ENCODE measurements at regions not wholly inside any gene's neighbourhood (a gene's known extent, or its start where the extent isn't known, plus 50 kb on each side); places are given as distances from the start of the nearest gene placed in this dataset.

DNA sequence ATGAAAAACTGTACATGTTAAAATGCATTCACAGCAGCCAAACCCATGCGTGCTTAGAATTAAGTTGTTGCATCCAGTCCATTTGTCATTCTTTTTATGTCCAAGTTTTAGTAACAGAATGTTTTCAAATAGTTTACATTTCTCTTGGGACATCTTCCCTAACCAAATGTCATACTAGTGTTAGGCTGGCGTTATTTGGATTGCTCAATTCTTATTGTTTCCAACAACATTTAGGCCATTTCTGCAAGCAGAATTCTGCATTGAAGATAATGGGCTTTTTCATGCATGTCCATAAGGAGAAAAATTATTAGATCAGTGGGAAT lies 203.0 kb downstream of the HIBADH start:
- no peak for DNase-seq (ENCODE audit: low spot score)

DNA sequence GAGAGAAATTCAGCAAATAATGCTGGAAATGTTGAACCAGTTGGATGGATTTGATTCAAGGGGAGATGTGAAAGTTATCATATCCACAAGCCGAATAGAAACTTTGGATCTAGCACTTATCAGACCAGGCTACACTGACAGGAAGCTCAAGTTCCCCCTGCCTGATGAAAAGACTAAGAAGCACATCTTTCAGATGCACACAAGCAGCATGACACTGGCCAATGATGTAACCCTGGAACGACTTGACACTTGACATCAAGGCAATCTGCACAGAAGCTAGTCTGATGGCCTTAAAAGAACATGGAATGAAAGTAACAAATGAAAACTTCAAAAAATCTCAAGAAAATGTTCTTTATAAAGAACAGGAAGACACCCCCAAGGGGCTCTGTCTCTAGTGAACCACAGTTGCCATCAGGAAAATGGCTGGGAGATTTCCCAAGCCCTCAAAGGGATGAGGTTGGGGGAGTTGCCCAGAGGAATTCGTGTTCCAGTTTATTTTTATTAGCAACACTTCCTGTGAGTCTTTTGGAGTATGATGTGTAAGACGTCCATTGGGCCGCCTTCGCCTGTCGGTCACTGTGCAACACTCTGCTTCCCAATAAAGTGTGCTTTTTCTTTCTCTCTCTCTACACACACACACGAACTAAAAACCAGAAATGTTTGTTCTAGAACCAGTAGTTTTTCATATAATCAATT lies 200.0 kb downstream of the HIBADH start:
- DNase-seq (ENCODE audit: low spot score), result no peak

DNA sequence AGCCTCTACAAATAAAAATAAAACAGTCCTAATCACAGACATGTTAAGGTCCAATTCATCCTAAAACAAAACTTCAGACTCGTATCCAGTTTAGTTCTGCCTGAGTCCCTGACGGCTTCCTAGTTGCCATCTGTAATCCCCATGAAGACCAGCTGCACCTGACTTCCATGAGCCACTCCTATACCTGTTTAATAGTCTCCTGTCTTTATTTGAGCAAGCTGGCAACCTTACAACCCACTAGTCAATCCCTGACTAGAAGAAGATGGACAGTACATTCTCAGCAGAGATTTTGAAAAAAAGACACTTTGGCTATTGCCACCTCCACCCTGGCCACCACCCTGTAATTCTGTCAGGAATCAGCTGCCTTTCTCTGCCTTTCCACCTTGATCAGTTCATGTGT lies 197.7 kb downstream of the HIBADH start:
- DNase-seq (ENCODE audit: low spot score), result no peak

DNA sequence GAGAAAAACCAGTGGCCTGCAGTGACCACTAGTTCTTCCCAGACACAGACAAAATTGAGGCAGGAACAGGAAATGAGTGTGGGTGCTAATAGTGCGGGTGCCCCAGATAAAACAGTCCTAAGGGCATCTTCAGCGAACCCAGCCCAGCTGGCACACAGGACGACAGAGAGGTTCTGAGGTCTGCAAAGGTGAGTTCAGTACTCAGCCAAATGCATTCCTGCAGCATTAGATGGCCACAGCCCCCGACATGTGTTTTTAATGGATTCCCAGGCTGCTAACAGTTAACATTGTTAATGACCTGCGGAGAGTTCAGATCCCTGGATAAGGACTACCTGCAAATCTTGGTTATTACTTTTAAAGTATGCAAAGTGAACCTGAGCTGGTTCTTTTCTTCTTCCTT lies 196.0 kb downstream of the HIBADH start:
- DNase-seq (ENCODE audit: low spot score), result no peak

DNA sequence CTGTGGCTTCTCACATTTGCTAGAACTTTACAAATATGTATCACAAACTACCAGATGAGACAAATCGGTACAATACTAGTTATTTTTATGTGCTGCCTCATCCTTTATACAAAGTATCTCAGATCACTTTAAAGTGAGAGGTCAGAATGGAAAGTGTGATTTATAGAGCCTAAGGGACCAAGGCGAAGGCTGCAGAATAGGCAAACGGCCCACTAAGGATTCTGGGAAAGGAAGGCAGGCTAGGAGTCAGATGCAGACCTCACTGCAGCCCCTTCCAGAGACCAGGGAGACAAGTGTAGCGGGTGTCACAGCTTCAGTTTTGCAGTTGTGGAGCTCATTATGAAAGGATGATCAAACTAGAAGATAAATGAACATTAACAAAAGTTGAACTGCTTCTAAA lies 190.6 kb downstream of the HIBADH start:
- no peak for DNase-seq (ENCODE audit: low spot score)
